ENCODE measurements at regions not wholly inside any gene's neighbourhood (a gene's known extent, or its start where the extent isn't known, plus 50 kb on each side); places are given as distances from the start of the nearest gene placed in this dataset.

- no peak for DNase-seq
Measured at GRCh38 chr17:70780031-70780430, 610.7 kb downstream of the KCNJ2 start.

- no peak for DNase-seq
Measured at GRCh38 chr17:70786081-70786480, 616.7 kb downstream of the KCNJ2 start.

- no peak for DNase-seq
Measured at GRCh38 chr17:70787721-70788300, 618.5 kb downstream of the KCNJ2 start.

- DNase-seq, result no peak
Measured at GRCh38 chr17:70791748-70792443, 622.6 kb downstream of the KCNJ2 start.

GRCh38 chr17:70794738-70795137 lies 625.4 kb downstream of the KCNJ2 start:
- no peak for DNase-seq

GRCh38 chr17:70795620-70796019 lies 626.3 kb downstream of the KCNJ2 start:
- no peak for DNase-seq

GRCh38 chr17:70796757-70797156 lies 627.4 kb downstream of the KCNJ2 start:
- no peak for DNase-seq

GRCh38 chr17:70797166-70797565 lies 627.8 kb downstream of the KCNJ2 start:
- DNase-seq, result no peak

- DNase-seq, result no peak
Measured at GRCh38 chr17:70804161-70804560, 634.8 kb downstream of the KCNJ2 start.

- no peak for DNase-seq
Measured at GRCh38 chr17:70808596-70808995, 639.3 kb downstream of the KCNJ2 start.

- DNase-seq, result no peak
Measured at GRCh38 chr17:70810609-70811008, 641.3 kb downstream of the KCNJ2 start.

- DNase-seq, result no peak
Measured at GRCh38 chr17:70813355-70813930, 644.1 kb downstream of the KCNJ2 start.

- no peak for DNase-seq
Measured at GRCh38 chr17:70819183-70819582, 649.9 kb downstream of the KCNJ2 start.

GRCh38 chr17:70820276-70820675 lies 650.9 kb downstream of the KCNJ2 start:
- DNase-seq, result no peak

- no peak for DNase-seq
Measured at GRCh38 chr17:70825321-70826125, 656.2 kb downstream of the KCNJ2 start.

GRCh38 chr17:70829876-70830275 lies 660.5 kb downstream of the KCNJ2 start:
- no peak for DNase-seq

- no peak for DNase-seq
Measured at GRCh38 chr17:70834039-70834438, 664.7 kb downstream of the KCNJ2 start.

GRCh38 chr17:70848785-70849184 lies 679.5 kb downstream of the KCNJ2 start:
- no peak for DNase-seq

GRCh38 chr17:70855401-70856054 lies 686.2 kb downstream of the KCNJ2 start:
- DNase-seq, result no peak

GRCh38 chr17:70857351-70857750 lies 688.0 kb downstream of the KCNJ2 start:
- no peak for DNase-seq

- no peak for DNase-seq
Measured at GRCh38 chr17:70859829-70860228, 690.5 kb downstream of the KCNJ2 start.

- no peak for DNase-seq
Measured at GRCh38 chr17:70862295-70862694, 693.0 kb downstream of the KCNJ2 start.
